CD4-positive, alpha-beta T cell treated with Interferon alpha-2 for 1 hour (primary cell): ENCODE measurements at regions not wholly inside any gene's neighbourhood (a gene's known extent, or its start where the extent isn't known, plus 50 kb on each side); places are given as distances from the start of the nearest gene placed in this dataset.

Experiments
- DNase-seq, 2 donors: peaks; one replicate each; pipeline ENCODE4 v3.0.0-alpha.2; 2020 to 2022

GRCh38 chr4:15376594-15376993, 51.2 kb upstream of the C1QTNF7 start:
- DNase-seq: no peak
